Epithelial cell of proximal tubule (primary cell): ENCODE measurements at regions not wholly inside any gene's neighbourhood (a gene's known extent, or its start where the extent isn't known, plus 50 kb on each side); places are given as distances from the start of the nearest gene placed in this dataset.

Experiments used
- DNase-seq: peaks from one replicate; pipeline ENCODE4 v3.0.0-alpha.2; 2011; ENCODE audit warnings: low read depth
- H3K4me3 ChIP-seq: 2 replicates; pipeline ENCODE4 v1.5.1; 2011; ENCODE audit warnings: low read depth, mild to moderate bottlenecking, low read length
- TF ChIP-seq, protein P1 (sequence below): conservative IDR thresholded peaks from 2 replicates; pipeline ENCODE4 v1.5.1; 2012; ENCODE audit warnings: low read depth, mild to moderate bottlenecking, low read length

DNA sequence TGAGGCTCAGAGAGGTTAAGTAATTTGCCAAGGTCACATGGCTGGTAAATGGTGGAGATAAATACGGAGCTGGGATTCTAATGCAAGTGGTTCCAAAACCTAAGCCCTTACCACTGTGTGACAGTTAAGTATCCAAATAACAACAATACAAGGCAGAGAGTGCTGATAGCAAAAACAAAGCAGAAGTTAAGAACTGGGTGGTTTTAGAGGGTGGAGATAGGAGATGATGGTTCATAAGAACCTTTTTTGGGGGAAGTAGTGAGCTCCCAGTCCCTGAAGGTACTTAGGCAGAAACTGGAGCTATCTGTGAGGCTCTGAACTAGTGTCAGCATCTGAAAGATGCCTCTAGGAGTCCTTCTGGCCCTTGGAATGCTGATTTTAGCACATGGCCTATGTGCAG lies 56.2 kb upstream of the UBE2L5 start:
- H3K4me3 ChIP-seq, result no peak overlapping the region
- DNase-seq, result no peak
- TF ChIP-seq, protein P1, sequence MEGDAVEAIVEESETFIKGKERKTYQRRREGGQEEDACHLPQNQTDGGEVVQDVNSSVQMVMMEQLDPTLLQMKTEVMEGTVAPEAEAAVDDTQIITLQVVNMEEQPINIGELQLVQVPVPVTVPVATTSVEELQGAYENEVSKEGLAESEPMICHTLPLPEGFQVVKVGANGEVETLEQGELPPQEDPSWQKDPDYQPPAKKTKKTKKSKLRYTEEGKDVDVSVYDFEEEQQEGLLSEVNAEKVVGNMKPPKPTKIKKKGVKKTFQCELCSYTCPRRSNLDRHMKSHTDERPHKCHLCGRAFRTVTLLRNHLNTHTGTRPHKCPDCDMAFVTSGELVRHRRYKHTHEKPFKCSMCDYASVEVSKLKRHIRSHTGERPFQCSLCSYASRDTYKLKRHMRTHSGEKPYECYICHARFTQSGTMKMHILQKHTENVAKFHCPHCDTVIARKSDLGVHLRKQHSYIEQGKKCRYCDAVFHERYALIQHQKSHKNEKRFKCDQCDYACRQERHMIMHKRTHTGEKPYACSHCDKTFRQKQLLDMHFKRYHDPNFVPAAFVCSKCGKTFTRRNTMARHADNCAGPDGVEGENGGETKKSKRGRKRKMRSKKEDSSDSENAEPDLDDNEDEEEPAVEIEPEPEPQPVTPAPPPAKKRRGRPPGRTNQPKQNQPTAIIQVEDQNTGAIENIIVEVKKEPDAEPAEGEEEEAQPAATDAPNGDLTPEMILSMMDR, result no peak

DNA sequence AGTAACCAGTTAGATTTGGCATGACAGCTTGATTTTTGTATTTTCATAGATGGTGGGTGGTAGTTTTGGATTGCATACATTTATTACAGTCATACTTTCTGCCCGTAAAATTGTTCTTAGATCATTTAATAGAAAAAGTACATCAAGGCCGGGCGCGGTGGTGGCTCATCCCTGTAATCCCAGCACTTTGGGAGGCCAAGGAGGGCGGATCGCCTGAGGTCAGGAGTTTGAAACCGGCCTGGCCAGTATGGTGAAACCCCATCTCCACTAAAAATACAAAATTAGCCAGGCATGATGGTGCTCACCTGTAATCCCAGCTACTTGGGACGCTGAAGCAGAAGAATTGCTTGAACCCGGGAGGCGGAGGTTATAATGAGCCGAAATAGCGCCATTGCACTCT lies 55.0 kb upstream of the UBE2L5 start:
- no peak for DNase-seq
- H3K4me3 ChIP-seq, result no peak overlapping the region
- TF ChIP-seq, protein P1, result no peak

DNA sequence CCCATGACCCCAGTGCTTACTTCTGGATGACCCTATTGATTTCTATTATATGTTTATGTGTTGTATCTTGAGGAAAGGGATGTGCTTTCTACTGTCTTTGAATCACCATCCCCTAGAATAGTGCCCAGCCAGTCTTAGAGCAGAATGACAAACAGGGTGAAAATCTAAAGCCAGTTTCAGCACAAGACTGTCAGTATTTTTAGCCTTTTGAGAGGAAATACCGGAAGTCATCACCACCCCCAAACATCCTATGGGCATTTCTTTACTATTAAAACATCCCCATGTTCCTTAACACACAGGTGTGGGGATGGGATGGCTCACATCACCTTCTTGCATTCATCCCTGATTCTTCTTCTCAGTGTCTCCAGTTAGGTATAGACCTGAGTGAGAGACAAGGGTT lies 52.1 kb upstream of the UBE2L5 start:
- no peak overlapping the region for H3K4me3 ChIP-seq
- no peak for DNase-seq
- TF ChIP-seq, protein P1, result no peak

DNA sequence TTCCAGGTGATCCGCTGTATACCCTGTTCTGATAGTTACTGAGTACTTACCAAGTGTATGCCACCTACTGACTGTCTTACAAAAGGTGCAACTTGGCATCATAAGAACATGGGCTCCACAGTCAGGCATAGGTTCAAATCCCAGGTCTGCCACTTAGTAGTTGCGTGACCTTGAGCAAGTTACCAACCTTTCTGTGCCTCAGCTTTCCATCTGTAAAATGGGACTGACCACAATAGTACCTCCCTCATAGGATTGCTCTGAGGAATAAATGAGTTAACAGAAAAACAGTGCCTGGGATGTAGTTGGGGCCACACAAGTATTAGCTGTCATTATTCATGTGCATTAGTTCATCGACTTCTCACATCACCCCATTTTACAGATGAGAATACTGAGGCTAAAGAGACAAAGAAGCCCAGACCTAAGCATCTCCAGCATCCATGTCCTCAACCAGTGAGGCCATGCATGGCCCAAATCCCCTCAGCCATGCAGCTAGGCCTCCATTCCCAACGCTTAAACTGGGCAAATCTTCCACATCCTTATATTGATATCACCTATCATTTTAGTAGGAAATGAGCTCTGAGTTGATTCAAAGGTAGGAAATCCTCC lies 51.3 kb upstream of the UBE2L5 start:
- TF ChIP-seq, protein P1, result no peak
- DNase-seq, result no peak

DNA sequence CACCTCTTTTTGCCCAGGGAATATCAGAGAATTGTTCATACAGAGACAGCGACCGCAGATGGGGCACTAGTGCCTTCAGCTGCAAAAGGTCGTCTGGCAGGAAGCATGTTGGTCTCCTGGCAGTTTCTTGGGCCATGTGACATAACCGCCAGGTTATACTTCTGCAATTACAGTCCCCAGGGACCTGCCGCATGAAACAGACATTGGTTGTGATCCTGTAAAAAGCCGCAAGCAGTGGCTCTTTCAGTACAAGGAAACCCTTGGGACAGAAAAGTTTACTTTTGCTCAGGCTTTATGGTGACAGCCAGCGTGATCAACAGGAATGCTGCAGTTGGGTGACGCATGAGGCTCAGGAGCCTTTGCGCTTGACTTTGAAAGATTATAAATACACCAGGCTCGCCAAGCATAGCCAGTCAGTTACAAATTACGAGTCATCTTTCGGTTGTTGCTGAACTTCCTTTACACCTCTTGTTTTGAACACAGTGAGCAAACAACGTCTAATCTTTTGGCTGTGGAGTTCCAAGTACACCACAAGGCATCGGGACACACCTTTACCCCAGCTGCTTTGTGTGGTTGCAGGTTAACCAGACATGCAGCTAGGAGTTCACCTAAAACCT lies 50.5 kb upstream of the UBE2L5 start:
- TF ChIP-seq, protein P1, result no peak
- no peak overlapping the region for H3K4me3 ChIP-seq
- DNase-seq, result peak; percentile 42

More for the DNA sequence above, 51.3 kb upstream of the UBE2L5 start:
- no peak overlapping the region for H3K4me3 ChIP-seq
